ENCODE measurements at regions not wholly inside any gene's neighbourhood (a gene's known extent, or its start where the extent isn't known, plus 50 kb on each side); places are given as distances from the start of the nearest gene placed in this dataset.

- Histone ChIP-seq H3K4me3 (no peak overlapping the region), H3K9me3 (replicated peaks; ENCODE audit: control insufficient read depth, insufficient read depth, low read depth, low read length) (no peaks in the 10 kb centered on the region), H3K9ac (ENCODE audit: insufficient read depth in 1 of 2, low read depth in 2 of 2, low read length in 2 of 2) (no peak overlapping the region), H3K79me2 (ENCODE audit: control insufficient read depth, insufficient read depth, low read length) (no peaks in the 10 kb centered on the region), H3K4me2 (ENCODE audit: insufficient read depth, low read length) (no peak overlapping the region), H3K9me1 (ENCODE audit: control insufficient read depth, insufficient read depth, low read length) (no peaks in the 10 kb centered on the region), H3K4me1 (replicated peaks in 1 of 2; ENCODE audit: control insufficient read depth in 2 of 2, insufficient read depth in 2 of 2, low read length in 2 of 2) (no peaks in the 10 kb centered on the region), H3K36me3 (ENCODE audit: control insufficient read depth, insufficient read depth, low read length) (no peaks in the 10 kb centered on the region), H4K20me1 (replicated peaks; ENCODE audit: control insufficient read depth, insufficient read depth, low read length) (no peaks in the 10 kb centered on the region), H3K27ac (ENCODE audit: extremely low read depth, low read depth, low read length) (no peak overlapping the region), H3K27me3 (ENCODE audit: control insufficient read depth in 2 of 2, insufficient read depth in 2 of 2, low read length in 2 of 2) (no peaks in the 10 kb centered on the region), H2AFZ (ENCODE audit: low read depth, low read length) (no peak overlapping the region)
- CTCF ChIA-PET (ENCODE audit: low intra/inter-chr PET ratio): no interaction called here
- ATAC-seq (no peak), DNase-seq (ENCODE audit: extremely low read depth in 1 of 4, low spot score in 3 of 4) (no peak), FAIRE-seq (no peak)
- BruUV-seq (replicated peaks): no TSS peak
- POLR2A ChIA-PET: no interaction called here
- 1% methylated on average over 6 of the region's 6 CpGs for WGBS (ENCODE audit: insufficient coverage, low coverage, missing lambda C conversion rate)
- intact Hi-C loops (cut with micrococcal nuclease): no loop called here
- in situ Hi-C loops (cut with MboI): no loop called here
- no peak for TF ChIP-seq ZNF407 (IDR thresholded peaks at IDR 0.05; ENCODE audit: low read depth)
- no peak for TF ChIP-seq MGA (IDR thresholded peaks at IDR 0.05)
- TF ChIP-seq HLTF (IDR thresholded peaks at IDR 0.05): no peak
- TF ChIP-seq TSC22D4 (tag; IDR thresholded peaks at IDR 0.05): no peak
These were observed 1126.1 kb downstream of the KCNT2 start for GRCh38 chr1:195482137-195482536.

All from K562 (cell line).